Sigmoid colon (tissue), 4 donors: ENCODE measurements at regions not wholly inside any gene's neighbourhood (a gene's known extent, or its start where the extent isn't known, plus 50 kb on each side); places are given as distances from the start of the nearest gene placed in this dataset.

Source experiments
- EP300 ChIP-seq, 4 donors: sonication (generic); formaldehyde crosslinking; IDR thresholded peaks; one replicate each; pipeline ENCODE4 v1.6.1; 2017; ENCODE audit warnings: antibody characterized with exemption in 4 of 4
- POLR2A ChIP-seq, 2 donors: fragments of 450-650 bp; IDR thresholded peaks; one replicate each; pipeline ENCODE4 v1.6.1; 2016; ENCODE audit warnings: antibody characterized with exemption in 2 of 2, mild to moderate bottlenecking in 2 of 2, moderate library complexity in 2 of 2
- TF ChIP-seq, protein P1 (sequence below), 4 experiments: fragments of 450-650 bp in 3 of 4; fragments of 200-600 bp in 1 of 4; IDR thresholded peaks; one replicate each; pipeline ENCODE4 v1.5.1; 2016 to 2019; ENCODE audit warnings: antibody characterized with exemption in 4 of 4, mild to moderate bottlenecking in 3 of 4, moderate library complexity in 2 of 4

- TF ChIP-seq, protein P1, sequence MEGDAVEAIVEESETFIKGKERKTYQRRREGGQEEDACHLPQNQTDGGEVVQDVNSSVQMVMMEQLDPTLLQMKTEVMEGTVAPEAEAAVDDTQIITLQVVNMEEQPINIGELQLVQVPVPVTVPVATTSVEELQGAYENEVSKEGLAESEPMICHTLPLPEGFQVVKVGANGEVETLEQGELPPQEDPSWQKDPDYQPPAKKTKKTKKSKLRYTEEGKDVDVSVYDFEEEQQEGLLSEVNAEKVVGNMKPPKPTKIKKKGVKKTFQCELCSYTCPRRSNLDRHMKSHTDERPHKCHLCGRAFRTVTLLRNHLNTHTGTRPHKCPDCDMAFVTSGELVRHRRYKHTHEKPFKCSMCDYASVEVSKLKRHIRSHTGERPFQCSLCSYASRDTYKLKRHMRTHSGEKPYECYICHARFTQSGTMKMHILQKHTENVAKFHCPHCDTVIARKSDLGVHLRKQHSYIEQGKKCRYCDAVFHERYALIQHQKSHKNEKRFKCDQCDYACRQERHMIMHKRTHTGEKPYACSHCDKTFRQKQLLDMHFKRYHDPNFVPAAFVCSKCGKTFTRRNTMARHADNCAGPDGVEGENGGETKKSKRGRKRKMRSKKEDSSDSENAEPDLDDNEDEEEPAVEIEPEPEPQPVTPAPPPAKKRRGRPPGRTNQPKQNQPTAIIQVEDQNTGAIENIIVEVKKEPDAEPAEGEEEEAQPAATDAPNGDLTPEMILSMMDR (IDR thresholded peaks at IDR 0.05), result no peak
- TF ChIP-seq POLR2A (IDR thresholded peaks at IDR 0.05) (no peak), EP300 (IDR thresholded peaks at IDR 0.05) (no peak)
Measured at GRCh38 chr17:55865072-55865762, 114.4 kb downstream of the PCTP start.
